GM12872 (cell line): ENCODE measurements at regions not wholly inside any gene's neighbourhood (a gene's known extent, or its start where the extent isn't known, plus 50 kb on each side); places are given as distances from the start of the nearest gene placed in this dataset.
A peak's percentile ranks its signal among the peaks of the same experiment; 100 is the strongest.

Experiments
- CTCF ChIP-seq: IDR thresholded peaks from 3 replicates; pipeline ENCODE4 v1.5.1; 2011; ENCODE audit warnings: low read depth, mild to moderate bottlenecking, low read length, moderate library complexity; ENCODE audit not compliant: insufficient read depth

GRCh38 chr10:128268015-128268722 is 141.9 kb upstream of the MKI67 start:
- peak; percentile 56; the same call in 2 of the 3 replicates for TF ChIP-seq CTCF

- TF ChIP-seq CTCF = 0 out of 3 replicates have a peak, but pooled peaks have one; percentile 13
Measured at GRCh38 chr10:128274938-128275337, 148.7 kb upstream of the MKI67 start.

- TF ChIP-seq CTCF = no peak
Measured at GRCh38 chr10:128275388-128276177, 149.4 kb upstream of the MKI67 start.

- no peak for TF ChIP-seq CTCF
Measured at GRCh38 chr10:128277267-128277840, 151.1 kb upstream of the MKI67 start.

- TF ChIP-seq CTCF = no peak
Measured at GRCh38 chr10:128278362-128278761, 152.1 kb upstream of the MKI67 start.

GRCh38 chr10:128280271-128280670 is 154.0 kb upstream of the MKI67 start:
- no peak for TF ChIP-seq CTCF

- no peak for TF ChIP-seq CTCF
Measured at GRCh38 chr10:128281343-128281742, 155.1 kb upstream of the MKI67 start.
